K562 (cell line): ENCODE measurements at regions not wholly inside any gene's neighbourhood (a gene's known extent, or its start where the extent isn't known, plus 50 kb on each side); places are given as distances from the start of the nearest gene placed in this dataset.

Source experiments
- CHD7 ChIP-seq: fragments of 200-600 bp; sonication (generic); IDR thresholded peaks from one replicate; pipeline ENCODE4 v1.6.1; 2012; ENCODE audit warnings: mild to moderate bottlenecking, low read depth, low read length, inconsistent platforms
- ZNF239 ChIP-seq: fragments of 250-450 bp; sonication (Bioruptor Pico); IDR thresholded peaks from 2 replicates; pipeline ENCODE4 v1.4.0; 2020; ENCODE audit warnings: mild to moderate bottlenecking
- TF ChIP-seq, protein P1 (sequence below): sonication (generic); formaldehyde crosslinking; IDR thresholded peaks from 2 replicates; pipeline ENCODE4 v1.8.0; 2022; ENCODE audit warnings: mild to moderate bottlenecking, missing genetic modification reagents

DNA sequence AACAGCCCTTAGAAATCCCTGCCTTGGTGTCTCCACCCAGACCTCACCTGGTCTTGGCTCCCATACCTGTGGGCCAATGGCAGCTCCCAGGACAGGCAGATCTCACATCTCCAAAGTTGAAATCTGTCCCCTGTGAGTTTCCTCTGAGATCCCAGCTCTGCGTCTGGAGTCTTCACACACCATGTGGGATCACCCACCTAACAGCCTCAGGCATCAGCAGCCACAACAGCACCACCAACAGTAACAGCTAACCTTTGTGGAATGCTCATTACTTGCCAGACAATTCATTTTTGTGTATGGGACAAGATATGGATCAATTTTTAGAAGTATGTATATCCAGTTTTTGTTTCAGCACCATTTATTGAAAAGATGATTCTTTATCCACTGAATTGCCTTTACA is 523.2 kb downstream of the MATN1 start (continued):
- TF ChIP-seq ZNF239 = no peak
- TF ChIP-seq, protein P1, sequence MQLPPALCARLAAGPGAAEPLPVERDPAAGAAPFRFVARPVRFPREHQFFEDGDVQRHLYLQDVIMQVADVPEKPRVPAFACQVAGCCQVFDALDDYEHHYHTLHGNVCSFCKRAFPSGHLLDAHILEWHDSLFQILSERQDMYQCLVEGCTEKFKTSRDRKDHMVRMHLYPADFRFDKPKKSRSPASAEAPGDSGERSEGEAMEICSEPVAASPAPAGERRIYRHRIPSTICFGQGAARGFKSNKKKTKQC (CRISPR knock-in tag) = no peak
- TF ChIP-seq CHD7 = no peak
